ENCODE measurements at regions not wholly inside any gene's neighbourhood (a gene's known extent, or its start where the extent isn't known, plus 50 kb on each side); places are given as distances from the start of the nearest gene placed in this dataset.
A peak's percentile ranks its signal among the peaks of the same experiment; 100 is the strongest.

DNA sequence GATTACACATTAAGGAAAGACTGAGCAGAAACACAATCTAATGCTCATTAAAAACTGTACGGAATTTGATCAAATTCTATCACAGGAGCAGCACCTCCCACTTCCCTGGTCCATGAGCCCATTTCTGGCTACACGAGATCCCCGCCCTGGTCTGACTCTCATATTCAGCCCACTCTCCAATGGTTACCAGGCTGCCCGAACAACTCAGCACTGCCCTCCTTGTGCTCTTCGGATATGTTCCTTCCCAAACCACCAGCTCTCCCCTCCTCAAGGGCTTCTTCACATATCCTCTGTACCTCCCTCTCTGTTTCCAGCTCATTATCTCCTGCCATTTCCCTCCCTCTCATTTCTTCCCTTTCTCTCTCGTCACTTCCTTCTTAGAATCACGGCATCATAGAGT lies 180.5 kb downstream of the RSL24D1 start:
- no peaks in the 10 kb centered on the region for H3K79me2 ChIP-seq (ENCODE audit: insufficient read depth)
- H4K20me1 ChIP-seq (ENCODE audit: insufficient read depth): no peaks in the 10 kb centered on the region

DNA sequence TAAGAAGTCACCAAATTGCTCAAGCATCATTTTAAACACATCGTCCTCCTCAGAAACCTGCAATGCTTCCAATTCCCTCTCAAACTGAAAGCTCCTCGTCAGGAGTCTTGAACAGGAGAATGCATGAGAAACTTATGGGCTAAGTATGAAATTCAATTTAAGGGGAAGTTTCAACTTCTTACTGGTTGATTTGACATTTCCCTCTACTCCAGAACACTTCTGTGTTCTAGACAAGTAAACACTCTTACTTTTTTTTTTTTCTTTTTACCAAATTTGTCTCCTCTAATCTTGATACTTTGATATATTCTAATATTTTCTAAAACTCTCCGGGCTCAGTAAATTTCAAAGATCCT lies 181.7 kb downstream of the RSL24D1 start:
- TF ChIP-seq USF1 (IDR thresholded peaks at IDR 0.05; ENCODE audit: borderline replicate concordance, low read depth) (no peak), RFX5 (IDR thresholded peaks at IDR 0.05; ENCODE audit: low read length) (no peak), RCOR1 (IDR thresholded peaks at IDR 0.05; ENCODE audit: low read length) (no peak), YY1 (IDR thresholded peaks at IDR 0.05; ENCODE audit: low read depth) (no peak), CHD2 (IDR thresholded peaks at IDR 0.05; ENCODE audit: low read length, partially characterized antibody) (no peak), TCF12 (IDR thresholded peaks at IDR 0.05) (no peak), ELF1 (IDR thresholded peaks at IDR 0.05) (no peak), MEF2A (IDR thresholded peaks at IDR 0.05; ENCODE audit: borderline replicate concordance, low read depth) (no peak), TAF1 (IDR thresholded peaks at IDR 0.05; ENCODE audit: borderline replicate concordance, low read depth, low read length) (no peak), SIN3A (IDR thresholded peaks at IDR 0.05; ENCODE audit: borderline replicate concordance, low read depth, low read length) (no peak), SMC3 (IDR thresholded peaks at IDR 0.05; ENCODE audit: low read depth, low read length) (no peak), FOXM1 (IDR thresholded peaks at IDR 0.05; ENCODE audit: low read depth) (no peak), POLR2AphosphoS5 (IDR thresholded peaks at IDR 0.05; ENCODE audit: low read depth, low read length) (no peak)
- TF ChIP-seq, protein P1, sequence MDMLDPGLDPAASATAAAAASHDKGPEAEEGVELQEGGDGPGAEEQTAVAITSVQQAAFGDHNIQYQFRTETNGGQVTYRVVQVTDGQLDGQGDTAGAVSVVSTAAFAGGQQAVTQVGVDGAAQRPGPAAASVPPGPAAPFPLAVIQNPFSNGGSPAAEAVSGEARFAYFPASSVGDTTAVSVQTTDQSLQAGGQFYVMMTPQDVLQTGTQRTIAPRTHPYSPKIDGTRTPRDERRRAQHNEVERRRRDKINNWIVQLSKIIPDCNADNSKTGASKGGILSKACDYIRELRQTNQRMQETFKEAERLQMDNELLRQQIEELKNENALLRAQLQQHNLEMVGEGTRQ (IDR thresholded peaks at IDR 0.05; ENCODE audit: borderline replicate concordance, low read depth, low read length): no peak
- TF ChIP-seq, protein P2, sequence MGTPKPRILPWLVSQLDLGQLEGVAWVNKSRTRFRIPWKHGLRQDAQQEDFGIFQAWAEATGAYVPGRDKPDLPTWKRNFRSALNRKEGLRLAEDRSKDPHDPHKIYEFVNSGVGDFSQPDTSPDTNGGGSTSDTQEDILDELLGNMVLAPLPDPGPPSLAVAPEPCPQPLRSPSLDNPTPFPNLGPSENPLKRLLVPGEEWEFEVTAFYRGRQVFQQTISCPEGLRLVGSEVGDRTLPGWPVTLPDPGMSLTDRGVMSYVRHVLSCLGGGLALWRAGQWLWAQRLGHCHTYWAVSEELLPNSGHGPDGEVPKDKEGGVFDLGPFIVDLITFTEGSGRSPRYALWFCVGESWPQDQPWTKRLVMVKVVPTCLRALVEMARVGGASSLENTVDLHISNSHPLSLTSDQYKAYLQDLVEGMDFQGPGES (IDR thresholded peaks at IDR 0.05; ENCODE audit: low read depth, low read length): no peak
- Histone ChIP-seq H3F3A (replicated peaks; ENCODE audit: insufficient read depth) (no peaks in the 10 kb centered on the region), H3K79me2 (ENCODE audit: insufficient read depth) (no peaks in the 10 kb centered on the region), H4K20me1 (ENCODE audit: insufficient read depth) (no peaks in the 10 kb centered on the region), H3K4me3 (ENCODE audit: low read depth in 2 of 2, low read length in 1 of 2) (no peak overlapping the region), H3K27ac (ENCODE audit: low read depth in 2 of 2, low read length in 1 of 2) (no peak overlapping the region), H3K4me2 (no peak overlapping the region), H3K9me2 (no peaks in the 10 kb centered on the region), H3K36me3 (replicated peaks in 1 of 2; ENCODE audit: control insufficient read depth in 1 of 2, insufficient read depth in 2 of 2, low read length in 1 of 2) (no peaks in the 10 kb centered on the region), H3K9me3 (no peaks in the 10 kb centered on the region), H3K4me1 (ENCODE audit: control insufficient read depth in 1 of 2, insufficient read depth in 2 of 2, low read depth in 1 of 2, low read length in 1 of 2) (no peaks in the 10 kb centered on the region), H3K27me3 (ENCODE audit: insufficient read depth) (peaks cover 7% of the 10 kb centered on the region; the same call in 1 of the 2 replicates), H3K9ac (no peak overlapping the region), H2AFZ (ENCODE audit: low read depth) (no peak overlapping the region)
- CTCF ChIA-PET: no interaction called here
- 0% methylated on average over 3 of the region's 3 CpGs for WGBS (ENCODE audit: low lambda C conversion rate)
- no peak for DNase-seq
- POLR2A ChIA-PET: no interaction called here

More for the DNA sequence above, 180.5 kb downstream of the RSL24D1 start:
- H3K4me2 ChIP-seq: no peak overlapping the region
- H3K27me3 ChIP-seq (ENCODE audit: insufficient read depth): peaks cover 7% of the 10 kb centered on the region; the same call in 1 of the 2 replicates
- no peaks in the 10 kb centered on the region for H3K9me2 ChIP-seq
- ChIA-PET POLR2A (no interaction called here), CTCF (no interaction called here)
- no peaks in the 10 kb centered on the region for H3K9me3 ChIP-seq
- no peak for TF ChIP-seq SIN3A (IDR thresholded peaks at IDR 0.05; ENCODE audit: borderline replicate concordance, low read depth, low read length)
- TF ChIP-seq FOSL2 (IDR thresholded peaks at IDR 0.05; ENCODE audit: borderline replicate concordance, low read depth): no peak
- TF ChIP-seq TAF1 (IDR thresholded peaks at IDR 0.05; ENCODE audit: borderline replicate concordance, low read depth, low read length): no peak
- TF ChIP-seq EZH2phosphoT487 (IDR thresholded peaks at IDR 0.05; ENCODE audit: borderline replicate concordance, low read depth): no peak
- no peak for TF ChIP-seq TEAD4 (IDR thresholded peaks at IDR 0.05; ENCODE audit: borderline replicate concordance, insufficient read depth)
- TF ChIP-seq RCOR1 (IDR thresholded peaks at IDR 0.05; ENCODE audit: low read length): no peak
- no peak for TF ChIP-seq FOXM1 (IDR thresholded peaks at IDR 0.05; ENCODE audit: low read depth)
- TF ChIP-seq, protein P3, sequence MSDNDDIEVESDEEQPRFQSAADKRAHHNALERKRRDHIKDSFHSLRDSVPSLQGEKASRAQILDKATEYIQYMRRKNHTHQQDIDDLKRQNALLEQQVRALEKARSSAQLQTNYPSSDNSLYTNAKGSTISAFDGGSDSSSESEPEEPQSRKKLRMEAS (IDR thresholded peaks at IDR 0.05; ENCODE audit: low read depth): no peak
- TF ChIP-seq, protein P1 (IDR thresholded peaks at IDR 0.05; ENCODE audit: borderline replicate concordance, low read depth, low read length): no peak
- TF ChIP-seq RXRA (IDR thresholded peaks at IDR 0.05; ENCODE audit: borderline replicate concordance, low read depth): no peak
- TF ChIP-seq MXI1 (IDR thresholded peaks at IDR 0.05; ENCODE audit: low read depth, low read length): no peak
- 3% methylated on average over 7 of the region's 7 CpGs for WGBS (ENCODE audit: low lambda C conversion rate)
- no peak overlapping the region for H2AFZ ChIP-seq (ENCODE audit: low read depth)
- no peaks in the 10 kb centered on the region for H3K36me3 ChIP-seq (replicated peaks in 1 of 2; ENCODE audit: control insufficient read depth in 1 of 2, insufficient read depth in 2 of 2, low read length in 1 of 2)
- no peak overlapping the region for H3K9ac ChIP-seq
- H3K4me3 ChIP-seq (ENCODE audit: low read depth in 2 of 2, low read length in 1 of 2): peak overlapping the region in 1 of 2 experiments; percentile 23; a peak in 1 of 4 replicates
- H3K4me1 ChIP-seq (ENCODE audit: control insufficient read depth in 1 of 2, insufficient read depth in 2 of 2, low read depth in 1 of 2, low read length in 1 of 2): no peaks in the 10 kb centered on the region
- DNase-seq: no peak
- no peak overlapping the region for H3K27ac ChIP-seq (ENCODE audit: low read depth in 2 of 2, low read length in 1 of 2)
- no peaks in the 10 kb centered on the region for H3F3A ChIP-seq (replicated peaks; ENCODE audit: insufficient read depth)
